K562 (cell line): ENCODE measurements at regions not wholly inside any gene's neighbourhood (a gene's known extent, or its start where the extent isn't known, plus 50 kb on each side); places are given as distances from the start of the nearest gene placed in this dataset.

Source experiments
- ATAC-seq: fragments of 200-7000 bp; cut with Tn5 transposase; 3 replicates; pipeline ENCODE4 v1.9.1; 2020; ENCODE audit warnings: moderate library complexity
- BruUV-seq: library from RNA; stranded (reverse); fragments of 400-500 nt; replicated peaks from 2 replicates; lab custom pipeline; 2021; lab: Mats Ljungman, UMichigan
- CTCF ChIA-PET: fragments of 300-600 bp; formaldehyde crosslinking; extraction: SDS; loops from one replicate; lab custom pipeline; 2021; ENCODE audit warnings: low intra/inter-chr PET ratio; lab: Yijun Ruan, JAX
- POLR2A ChIA-PET: fragments of 300-600, 350-650 bp; sonication (Branson Sonifier 250); formaldehyde crosslinking; extraction: SDS; loops from one replicate; lab custom pipeline; 2021; ENCODE audit warnings: antibody characterized with exemption, inconsistent platforms; lab: Yijun Ruan, JAX
- DNase-seq, 4 experiments: peaks; one replicate each; pipeline versions ENCODE4 v3.0.0 to v3.0.0-alpha.2; 2011 to 2018; ENCODE audit warnings: low spot score in 3 of 4, mixed read lengths in 3 of 4; ENCODE audit errors: extremely low read depth in 1 of 4
- FAIRE-seq: peaks from 2 replicates; lab custom pipeline; 2011; peaks lifted over from hg19 to GRCh38; lab: Jason Lieb, UNC
- H2AFZ ChIP-seq: 2 replicates; pipeline ENCODE4 v1.6.0; 2011; ENCODE audit warnings: low read depth, low read length, control low read depth, inconsistent platforms
- H3K27ac ChIP-seq: fragments of 200-600 bp; 3 replicates; pipeline ENCODE4 v1.8.0; 2011; ENCODE audit warnings: low read depth, mild to moderate bottlenecking, control low read depth, inconsistent platforms, low read length, moderate library complexity, mixed read lengths; ENCODE audit errors: extremely low read depth
- H3K27me3 ChIP-seq, 2 experiments: fragments of 300-600 bp in 1 of 2; 2 replicates in 1 of 2; 3 replicates in 1 of 2; pipeline versions ENCODE4 v1.6.0 to v1.8.0; 2011; ENCODE audit warnings: inconsistent platforms in 2 of 2, low read length in 2 of 2, mild to moderate bottlenecking in 1 of 2, mixed read lengths in 1 of 2, moderate library complexity in 1 of 2; ENCODE audit not compliant: control insufficient read depth in 2 of 2, insufficient read depth in 2 of 2
- H3K36me3 ChIP-seq: fragments of 300-600 bp; 3 replicates; pipeline ENCODE4 v1.8.0; 2011; ENCODE audit warnings: mild to moderate bottlenecking, low read length, inconsistent platforms; ENCODE audit not compliant: control insufficient read depth, insufficient read depth
- H3K4me1 ChIP-seq, 2 experiments: fragments of 200-600 bp in 1 of 2; replicated peaks in 1 of 2; 2 replicates in 1 of 2; 3 replicates in 1 of 2; pipeline versions ENCODE4 v1.5.1 to v1.8.0; 2011; ENCODE audit warnings: inconsistent platforms in 2 of 2, low read length in 2 of 2, mild to moderate bottlenecking in 1 of 2, mixed read lengths in 1 of 2, moderate library complexity in 1 of 2; ENCODE audit not compliant: control insufficient read depth in 2 of 2, insufficient read depth in 2 of 2
- H3K4me2 ChIP-seq: 2 replicates; pipeline ENCODE4 v1.6.1; 2011; ENCODE audit warnings: low read length, control low read depth, inconsistent platforms, mixed read lengths; ENCODE audit not compliant: insufficient read depth
- H3K4me3 ChIP-seq: fragments of 200-600 bp; sonication (generic), shearing (Covaris generic); 2 replicates; pipeline ENCODE4 v1.5.1; 2016; ENCODE audit warnings: control low read depth, inconsistent platforms
- H3K79me2 ChIP-seq: fragments of 200-600 bp; 3 replicates; pipeline ENCODE4 v1.8.0; 2011; ENCODE audit warnings: low read length, inconsistent platforms; ENCODE audit not compliant: control insufficient read depth, insufficient read depth
- H3K9ac ChIP-seq, 2 experiments: 2 replicates each; pipeline versions ENCODE4 v1.6.0 to v1.6.1; 2011; ENCODE audit warnings: low read depth in 2 of 2, low read length in 2 of 2, control low read depth in 1 of 2, inconsistent platforms in 1 of 2, mild to moderate bottlenecking in 1 of 2, mixed read lengths in 1 of 2; ENCODE audit not compliant: insufficient read depth in 1 of 2
- H3K9me1 ChIP-seq: one replicate; pipeline ENCODE4 v1.6.0; 2011; ENCODE audit warnings: inconsistent platforms, mild to moderate bottlenecking, low read length, moderate library complexity; ENCODE audit not compliant: control insufficient read depth, insufficient read depth
- H3K9me3 ChIP-seq: replicated peaks from 2 replicates; pipeline ENCODE4 v1.5.1; 2011; ENCODE audit warnings: low read depth, low read length, inconsistent platforms; ENCODE audit not compliant: control insufficient read depth, insufficient read depth
- H4K20me1 ChIP-seq: replicated peaks from 2 replicates; pipeline ENCODE4 v1.6.1; 2011; ENCODE audit warnings: low read length, inconsistent platforms, mixed read lengths; ENCODE audit not compliant: control insufficient read depth, insufficient read depth
- MEIS2 ChIP-seq: fragments of 450-650 bp; IDR thresholded peaks from 2 replicates; pipeline ENCODE4 v1.6.1; 2014; ENCODE audit warnings: mild to moderate bottlenecking; ENCODE audit not compliant: partially characterized antibody
- SAFB ChIP-seq: fragments of 200-400 bp; formaldehyde crosslinking; IDR thresholded peaks from 2 replicates; pipeline ENCODE4 v1.6.1; 2017; ENCODE audit warnings: low read depth, low read length, borderline replicate concordance
- WGBS: fragments of 100-300 bp; shearing (Covaris generic); methylation state at CpG from one replicate; pipeline ENCODE4 v1.1.6; 2016; ENCODE audit warnings: low coverage, mixed read lengths; ENCODE audit not compliant: insufficient coverage; ENCODE audit errors: missing lambda C conversion rate; 5-methylcytosine and 5-hydroxymethylcytosine counted together
- in situ Hi-C: fragments of 300-500 bp; cut with MboI; formaldehyde crosslinking; loops from 4 replicates; pipeline ENCODE4 v1.15.0; 2018; ENCODE audit warnings: inconsistent platforms, mixed read lengths
- intact Hi-C: fragments of 100-400 bp; cut with micrococcal nuclease; formaldehyde crosslinking; loops from 2 replicates; pipeline ENCODE4 v1.14.2; 2022
- TF ChIP-seq, protein P1 (sequence below): fragments of 450-650 bp; IDR thresholded peaks from 2 replicates; pipeline ENCODE4 v1.6.1; 2017; ENCODE audit warnings: antibody characterized with exemption, mild to moderate bottlenecking
- TF ChIP-seq, protein P2 (sequence below): fragments of 450-650 bp; IDR thresholded peaks from 2 replicates; pipeline ENCODE4 v1.6.1; 2016; ENCODE audit warnings: low read depth, mild to moderate bottlenecking, moderate library complexity

DNA sequence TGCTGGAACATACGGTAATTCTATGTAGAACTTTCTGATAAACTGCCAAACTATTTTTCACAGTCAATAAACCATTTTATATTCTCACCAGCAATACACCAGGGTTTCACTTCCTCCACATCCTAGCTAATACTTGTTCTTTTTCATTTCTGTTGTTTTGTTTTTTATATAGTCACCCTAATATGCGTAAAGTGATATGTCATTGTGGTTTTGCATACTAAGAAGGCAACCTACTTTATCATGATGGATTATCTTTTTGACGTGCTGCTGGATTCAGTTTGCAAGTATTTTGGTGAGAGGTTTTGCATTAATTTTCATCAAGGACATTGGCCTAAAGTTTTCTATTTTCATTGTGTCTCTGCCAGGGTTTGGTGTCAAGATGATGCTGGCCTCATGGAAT lies 1384.1 kb downstream of the UQCRFS1 start:
- H3K9me1 ChIP-seq = no peaks in the 10 kb centered on the region
- H3K4me1 ChIP-seq = no peaks in the 10 kb centered on the region
- no peak overlapping the region for H3K4me3 ChIP-seq
- ChIA-PET CTCF (no interaction called here), POLR2A (no interaction called here)
- no peak for ATAC-seq
- no peak for TF ChIP-seq SAFB
- TF ChIP-seq, protein P1, sequence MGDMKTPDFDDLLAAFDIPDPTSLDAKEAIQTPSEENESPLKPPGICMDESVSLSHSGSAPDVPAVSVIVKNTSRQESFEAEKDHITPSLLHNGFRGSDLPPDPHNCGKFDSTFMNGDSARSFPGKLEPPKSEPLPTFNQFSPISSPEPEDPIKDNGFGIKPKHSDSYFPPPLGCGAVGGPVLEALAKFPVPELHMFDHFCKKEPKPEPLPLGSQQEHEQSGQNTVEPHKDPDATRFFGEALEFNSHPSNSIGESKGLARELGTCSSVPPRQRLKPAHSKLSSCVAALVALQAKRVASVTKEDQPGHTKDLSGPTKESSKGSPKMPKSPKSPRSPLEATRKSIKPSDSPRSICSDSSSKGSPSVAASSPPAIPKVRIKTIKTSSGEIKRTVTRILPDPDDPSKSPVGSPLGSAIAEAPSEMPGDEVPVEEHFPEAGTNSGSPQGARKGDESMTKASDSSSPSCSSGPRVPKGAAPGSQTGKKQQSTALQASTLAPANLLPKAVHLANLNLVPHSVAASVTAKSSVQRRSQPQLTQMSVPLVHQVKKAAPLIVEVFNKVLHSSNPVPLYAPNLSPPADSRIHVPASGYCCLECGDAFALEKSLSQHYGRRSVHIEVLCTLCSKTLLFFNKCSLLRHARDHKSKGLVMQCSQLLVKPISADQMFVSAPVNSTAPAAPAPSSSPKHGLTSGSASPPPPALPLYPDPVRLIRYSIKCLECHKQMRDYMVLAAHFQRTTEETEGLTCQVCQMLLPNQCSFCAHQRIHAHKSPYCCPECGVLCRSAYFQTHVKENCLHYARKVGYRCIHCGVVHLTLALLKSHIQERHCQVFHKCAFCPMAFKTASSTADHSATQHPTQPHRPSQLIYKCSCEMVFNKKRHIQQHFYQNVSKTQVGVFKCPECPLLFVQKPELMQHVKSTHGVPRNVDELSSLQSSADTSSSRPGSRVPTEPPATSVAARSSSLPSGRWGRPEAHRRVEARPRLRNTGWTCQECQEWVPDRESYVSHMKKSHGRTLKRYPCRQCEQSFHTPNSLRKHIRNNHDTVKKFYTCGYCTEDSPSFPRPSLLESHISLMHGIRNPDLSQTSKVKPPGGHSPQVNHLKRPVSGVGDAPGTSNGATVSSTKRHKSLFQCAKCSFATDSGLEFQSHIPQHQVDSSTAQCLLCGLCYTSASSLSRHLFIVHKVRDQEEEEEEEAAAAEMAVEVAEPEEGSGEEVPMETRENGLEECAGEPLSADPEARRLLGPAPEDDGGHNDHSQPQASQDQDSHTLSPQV = no peak
- peak; percentile 34 for TF ChIP-seq MEIS2
- TF ChIP-seq, protein P2, sequence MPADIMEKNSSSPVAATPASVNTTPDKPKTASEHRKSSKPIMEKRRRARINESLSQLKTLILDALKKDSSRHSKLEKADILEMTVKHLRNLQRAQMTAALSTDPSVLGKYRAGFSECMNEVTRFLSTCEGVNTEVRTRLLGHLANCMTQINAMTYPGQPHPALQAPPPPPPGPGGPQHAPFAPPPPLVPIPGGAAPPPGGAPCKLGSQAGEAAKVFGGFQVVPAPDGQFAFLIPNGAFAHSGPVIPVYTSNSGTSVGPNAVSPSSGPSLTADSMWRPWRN = no peak
- no peak for FAIRE-seq
- in situ Hi-C loops (no loop called here), intact Hi-C loops (no loop called here)
- no peaks in the 10 kb centered on the region for H3K36me3 ChIP-seq
- BruUV-seq = no TSS peak
- no peaks in the 10 kb centered on the region for H3K79me2 ChIP-seq
- no peaks in the 10 kb centered on the region for H3K9me3 ChIP-seq
- H3K4me2 ChIP-seq = no peak overlapping the region
- H2AFZ ChIP-seq = no peak overlapping the region
- H3K27ac ChIP-seq = no peak overlapping the region
- no peaks in the 10 kb centered on the region for H4K20me1 ChIP-seq
- no peak overlapping the region for H3K9ac ChIP-seq
- WGBS = 4% methylated on average over 3 of the region's 3 CpGs
- DNase-seq = no peak
- H3K27me3 ChIP-seq = no peaks in the 10 kb centered on the region
